CD4-positive, CD25-positive, alpha-beta regulatory T cell (primary cell): ENCODE measurements at regions not wholly inside any gene's neighbourhood (a gene's known extent, or its start where the extent isn't known, plus 50 kb on each side); places are given as distances from the start of the nearest gene placed in this dataset.

Experiments
- ATAC-seq, 2 donors: fragments of 150-1000 bp; cut with Tn5 transposase; one replicate each; pipeline ENCODE4 v1.10.0; 2021; ENCODE audit warnings: low read depth in 2 of 2, moderate number of reproducible peaks in 2 of 2, moderate library complexity in 1 of 2
- DNase-seq, 3 donors: peaks; one replicate each; pipeline versions ENCODE4 v3.0.0 to v3.0.0-alpha.2; 2012 to 2022; ENCODE audit warnings: mixed read lengths in 1 of 3
- H3K27ac ChIP-seq: one replicate; pipeline ENCODE4 v1.7.0; 2013; ENCODE audit warnings: mild to moderate bottlenecking, low read length; ENCODE audit not compliant: insufficient read depth, poor library complexity, severe bottlenecking
- H3K27me3 ChIP-seq: one replicate; pipeline ENCODE4 v1.7.0; 2013; ENCODE audit warnings: low read length; ENCODE audit not compliant: control insufficient read depth, insufficient read depth
- H3K36me3 ChIP-seq: one replicate; pipeline ENCODE4 v1.7.0; 2013; ENCODE audit warnings: mild to moderate bottlenecking, low read length, moderate library complexity; ENCODE audit not compliant: control insufficient read depth, insufficient read depth
- H3K4me1 ChIP-seq: 2 replicates; pipeline ENCODE4 v1.7.0; 2013; ENCODE audit warnings: mild to moderate bottlenecking, low read length; ENCODE audit not compliant: insufficient read depth, control insufficient read depth, poor library complexity, severe bottlenecking
- H3K4me3 ChIP-seq: one replicate; pipeline ENCODE4 v1.7.0; 2013; ENCODE audit warnings: low read depth, mild to moderate bottlenecking, low read length, moderate library complexity
- H3K9me3 ChIP-seq, 2 experiments: 1 replicate in 1 of 2; 2 replicates in 1 of 2; pipeline ENCODE4 v1.7.0; 2013; ENCODE audit warnings: low read length in 2 of 2, mild to moderate bottlenecking in 1 of 2, moderate library complexity in 1 of 2; ENCODE audit not compliant: control insufficient read depth in 2 of 2
- H3K27ac Mint-ChIP-seq, 3 donors: one replicate each; pipeline ENCODE4 v1.8.0; 2020 to 2022; ENCODE audit warnings: mild to moderate bottlenecking in 3 of 3, mixed read lengths in 3 of 3, moderate library complexity in 2 of 3
- H3K27me3 Mint-ChIP-seq: one replicate; pipeline ENCODE4 v1.8.0; 2022; ENCODE audit warnings: mild to moderate bottlenecking, mixed read lengths
- H3K36me3 Mint-ChIP-seq: one replicate; pipeline ENCODE4 v1.8.0; 2020; ENCODE audit warnings: mixed read lengths
- H3K4me1 Mint-ChIP-seq, 4 donors: one replicate each; pipeline ENCODE4 v1.8.0; 2020 to 2022; ENCODE audit warnings: mixed read lengths in 4 of 4, mild to moderate bottlenecking in 1 of 4
- H3K4me3 Mint-ChIP-seq, 4 donors: one replicate each; pipeline ENCODE4 v1.8.0; 2020 to 2022; ENCODE audit warnings: mild to moderate bottlenecking in 4 of 4, mixed read lengths in 4 of 4, moderate library complexity in 3 of 4
- H3K9me3 Mint-ChIP-seq, 7 donors: one replicate each; pipeline ENCODE4 v1.8.0; 2020 to 2022; ENCODE audit warnings: mixed read lengths in 7 of 7, mild to moderate bottlenecking in 3 of 7, moderate library complexity in 2 of 7

- H3K9me3 ChIP-seq, result no peaks in the 10 kb centered on the region
- no peaks in the 10 kb centered on the region for H3K36me3 Mint-ChIP-seq
- DNase-seq, result no peak
- H3K4me3 ChIP-seq, result no peak overlapping the region
- no peaks in the 10 kb centered on the region for H3K27me3 Mint-ChIP-seq
- H3K27me3 ChIP-seq, result no peaks in the 10 kb centered on the region
- H3K9me3 Mint-ChIP-seq, result peaks cover 0 to 2% (median 0%) of the 10 kb centered on the region in 7 donors
- ATAC-seq, result no peak
- H3K4me1 ChIP-seq, result no peaks in the 10 kb centered on the region
- no peaks in the 10 kb centered on the region for H3K36me3 ChIP-seq
- H3K4me1 Mint-ChIP-seq, result no peaks in the 10 kb centered on the region
- H3K27ac ChIP-seq, result no peak overlapping the region
- H3K27ac Mint-ChIP-seq, result no peak overlapping the region
- H3K4me3 Mint-ChIP-seq, result no peak overlapping the region
Observed at GRCh38 chr2:194151231-194151630, 1505.8 kb upstream of the SLC39A10 start.

GRCh38 chr2:194135463-194135862, 1521.6 kb upstream of the SLC39A10 start:
- ATAC-seq (no peak), DNase-seq (no peak)
- Mint-ChIP-seq H3K27ac (no peak overlapping the region), H3K4me3 (no peak overlapping the region), H3K9me3 (peaks cover 0 to 1% (median 0%) of the 10 kb centered on the region in 7 donors), H3K36me3 (no peaks in the 10 kb centered on the region), H3K27me3 (no peaks in the 10 kb centered on the region), H3K4me1 (no peaks in the 10 kb centered on the region)
- no peak overlapping the region for H3K27ac ChIP-seq
- no peaks in the 10 kb centered on the region for H3K36me3 ChIP-seq
- no peaks in the 10 kb centered on the region for H3K9me3 ChIP-seq
- no peaks in the 10 kb centered on the region for H3K4me1 ChIP-seq
- no peaks in the 10 kb centered on the region for H3K27me3 ChIP-seq
- H3K4me3 ChIP-seq, result no peak overlapping the region

GRCh38 chr2:194128810-194129209, 1528.2 kb upstream of the SLC39A10 start:
- Mint-ChIP-seq H3K4me1 (no peaks in the 10 kb centered on the region), H3K4me3 (no peak overlapping the region), H3K27me3 (no peaks in the 10 kb centered on the region), H3K9me3 (peaks cover 0 to 5% (median 2%) of the 10 kb centered on the region in 7 donors), H3K36me3 (no peaks in the 10 kb centered on the region), H3K27ac (no peak overlapping the region)
- no peak for ATAC-seq
- no peak for DNase-seq
- no peak overlapping the region for H3K27ac ChIP-seq
- H3K4me3 ChIP-seq, result no peak overlapping the region
- no peaks in the 10 kb centered on the region for H3K27me3 ChIP-seq
- no peaks in the 10 kb centered on the region for H3K4me1 ChIP-seq
- no peaks in the 10 kb centered on the region for H3K9me3 ChIP-seq
- H3K36me3 ChIP-seq, result no peaks in the 10 kb centered on the region

GRCh38 chr2:194126418-194126817, 1530.6 kb upstream of the SLC39A10 start:
- Histone ChIP-seq H3K4me3 (no peak overlapping the region), H3K4me1 (no peaks in the 10 kb centered on the region), H3K27ac (no peak overlapping the region), H3K27me3 (no peaks in the 10 kb centered on the region), H3K36me3 (no peaks in the 10 kb centered on the region), H3K9me3 (no peaks in the 10 kb centered on the region)
- DNase-seq, result no peak
- no peaks in the 10 kb centered on the region for H3K4me1 Mint-ChIP-seq
- no peak overlapping the region for H3K27ac Mint-ChIP-seq
- H3K4me3 Mint-ChIP-seq, result no peak overlapping the region
- H3K9me3 Mint-ChIP-seq, result peaks cover 0 to 7% (median 3%) of the 10 kb centered on the region in 7 donors
- no peaks in the 10 kb centered on the region for H3K36me3 Mint-ChIP-seq
- ATAC-seq, result no peak
- H3K27me3 Mint-ChIP-seq, result no peaks in the 10 kb centered on the region

- Mint-ChIP-seq H3K4me1 (no peaks in the 10 kb centered on the region), H3K36me3 (no peaks in the 10 kb centered on the region), H3K9me3 (peaks cover 0 to 6% (median 0%) of the 10 kb centered on the region in 7 donors), H3K4me3 (no peak overlapping the region), H3K27ac (no peak overlapping the region), H3K27me3 (peaks cover 7% of the 10 kb centered on the region)
- H3K27me3 ChIP-seq, result no peaks in the 10 kb centered on the region
- no peak overlapping the region for H3K27ac ChIP-seq
- ATAC-seq (no peak), DNase-seq (no peak)
- no peak overlapping the region for H3K4me3 ChIP-seq
- H3K4me1 ChIP-seq, result no peaks in the 10 kb centered on the region
- H3K36me3 ChIP-seq, result no peaks in the 10 kb centered on the region
- no peaks in the 10 kb centered on the region for H3K9me3 ChIP-seq
Observed at GRCh38 chr2:194116861-194117260, 1540.2 kb upstream of the SLC39A10 start.

- H3K4me1 ChIP-seq, result no peaks in the 10 kb centered on the region
- no peak overlapping the region for H3K27ac ChIP-seq
- Mint-ChIP-seq H3K4me3 (no peak overlapping the region), H3K27me3 (no peaks in the 10 kb centered on the region), H3K4me1 (no peaks in the 10 kb centered on the region), H3K27ac (no peak overlapping the region), H3K36me3 (no peaks in the 10 kb centered on the region), H3K9me3 (peaks cover 0 to 1% (median 0%) of the 10 kb centered on the region in 7 donors)
- no peaks in the 10 kb centered on the region for H3K36me3 ChIP-seq
- ATAC-seq (no peak), DNase-seq (no peak)
- H3K27me3 ChIP-seq, result no peaks in the 10 kb centered on the region
- H3K4me3 ChIP-seq, result no peak overlapping the region
- no peaks in the 10 kb centered on the region for H3K9me3 ChIP-seq
Observed at GRCh38 chr2:194105358-194105757, 1551.7 kb upstream of the SLC39A10 start.

- no peak overlapping the region for H3K27ac ChIP-seq
- no peak overlapping the region for H3K4me3 ChIP-seq
- peak; percentile 27 to 28 for ATAC-seq
- no peaks in the 10 kb centered on the region for H3K4me1 ChIP-seq
- H3K4me1 Mint-ChIP-seq, result no peaks in the 10 kb centered on the region
- no peaks in the 10 kb centered on the region for H3K27me3 ChIP-seq
- H3K27ac Mint-ChIP-seq, result no peak overlapping the region
- no peaks in the 10 kb centered on the region for H3K27me3 Mint-ChIP-seq
- no peaks in the 10 kb centered on the region for H3K36me3 Mint-ChIP-seq
- H3K9me3 ChIP-seq, result no peaks in the 10 kb centered on the region
- H3K4me3 Mint-ChIP-seq, result peak overlapping the region in 1 of 4 donors; percentile 61
- H3K36me3 ChIP-seq, result no peaks in the 10 kb centered on the region
- peaks cover 0 to 1% (median 0%) of the 10 kb centered on the region in 7 donors for H3K9me3 Mint-ChIP-seq
- no peak for DNase-seq
Observed at GRCh38 chr2:194104687-194105086, 1552.3 kb upstream of the SLC39A10 start.

- Mint-ChIP-seq H3K4me3 (peak overlapping the region in 1 of 4 donors; percentile 61), H3K4me1 (no peaks in the 10 kb centered on the region), H3K9me3 (peaks cover 0 to 1% (median 0%) of the 10 kb centered on the region in 7 donors), H3K27me3 (no peaks in the 10 kb centered on the region), H3K27ac (no peak overlapping the region), H3K36me3 (no peaks in the 10 kb centered on the region)
- ATAC-seq (no peak), DNase-seq (no peak)
- H3K36me3 ChIP-seq, result no peaks in the 10 kb centered on the region
- no peaks in the 10 kb centered on the region for H3K9me3 ChIP-seq
- no peak overlapping the region for H3K4me3 ChIP-seq
- H3K27me3 ChIP-seq, result no peaks in the 10 kb centered on the region
- no peaks in the 10 kb centered on the region for H3K4me1 ChIP-seq
- no peak overlapping the region for H3K27ac ChIP-seq
Observed at GRCh38 chr2:194103941-194104659, 1552.9 kb upstream of the SLC39A10 start.
